ENCODE measurements at regions not wholly inside any gene's neighbourhood (a gene's known extent, or its start where the extent isn't known, plus 50 kb on each side); places are given as distances from the start of the nearest gene placed in this dataset.

GRCh38 chr9:92186631-92187030 lies 71.4 kb upstream of the SPTLC1 start:
- Histone ChIP-seq H3K9me3 (ENCODE audit: control insufficient read depth, insufficient read depth, low read depth, low read length) (no peaks in the 10 kb centered on the region), H3K4me1 (ENCODE audit: control insufficient read depth, insufficient read depth, low read length) (no peaks in the 10 kb centered on the region), H3K36me3 (ENCODE audit: control insufficient read depth, insufficient read depth, low read length) (no peaks in the 10 kb centered on the region), H3K27me3 (ENCODE audit: control insufficient read depth, insufficient read depth, low read length) (no peaks in the 10 kb centered on the region), H3K4me3 (ENCODE audit: low read depth in 2 of 2, low read length in 2 of 2) (no peak overlapping the region), H3K27ac (ENCODE audit: low read length) (no peak overlapping the region)
- ChIA-PET POLR2A (no interaction called here), CTCF (no interaction called here)
- BruUV-seq (replicated peaks): no TSS peak
- ATAC-seq (no peak), DNase-seq (ENCODE audit: low read depth, low spot score) (no peak)
- TF ChIP-seq CTCF (IDR thresholded peaks at IDR 0.05) (no peak), TCF7L2 (IDR thresholded peaks at IDR 0.05; ENCODE audit: low read depth, low read length) (no peak), REST (IDR thresholded peaks at IDR 0.05; ENCODE audit: insufficient read depth in 1 of 2, low read depth in 2 of 2, low read length in 1 of 2) (no peak)
- intact Hi-C loops (cut with micrococcal nuclease; ENCODE audit: unreplicated experiment) (no loop called here), in situ Hi-C loops (cut with HindIII; ENCODE audit: low pct_unique_long_range_greater_than_20kb, low sequenced_read_pairs) (no loop called here)

GRCh38 chr9:92185681-92186080 lies 70.5 kb upstream of the SPTLC1 start:
- ATAC-seq (no peak), DNase-seq (ENCODE audit: low read depth, low spot score) (no peak)
- Histone ChIP-seq H3K4me3 (ENCODE audit: low read depth in 2 of 2, low read length in 2 of 2) (no peak overlapping the region), H3K27ac (ENCODE audit: low read length) (no peak overlapping the region), H3K27me3 (ENCODE audit: control insufficient read depth, insufficient read depth, low read length) (no peaks in the 10 kb centered on the region), H3K9me3 (ENCODE audit: control insufficient read depth, insufficient read depth, low read depth, low read length) (no peaks in the 10 kb centered on the region), H3K36me3 (ENCODE audit: control insufficient read depth, insufficient read depth, low read length) (no peaks in the 10 kb centered on the region), H3K4me1 (ENCODE audit: control insufficient read depth, insufficient read depth, low read length) (no peaks in the 10 kb centered on the region)
- ChIA-PET CTCF (no interaction called here), POLR2A (no interaction called here)
- in situ Hi-C loops (cut with HindIII; ENCODE audit: low pct_unique_long_range_greater_than_20kb, low sequenced_read_pairs) (no loop called here), intact Hi-C loops (cut with micrococcal nuclease; ENCODE audit: unreplicated experiment) (no loop called here)
- BruUV-seq (replicated peaks): no TSS peak
- TF ChIP-seq TCF7L2 (IDR thresholded peaks at IDR 0.05; ENCODE audit: low read depth, low read length): no peak

GRCh38 chr9:92185096-92185495 lies 69.9 kb upstream of the SPTLC1 start:
- no peak for DNase-seq (ENCODE audit: low read depth, low spot score)
- intact Hi-C loops (cut with micrococcal nuclease; ENCODE audit: unreplicated experiment): no loop called here
- H3K9me3 ChIP-seq (ENCODE audit: control insufficient read depth, insufficient read depth, low read depth, low read length): no peaks in the 10 kb centered on the region
- in situ Hi-C loops (cut with HindIII; ENCODE audit: low pct_unique_long_range_greater_than_20kb, low sequenced_read_pairs): no loop called here
- no peak overlapping the region for H3K4me3 ChIP-seq (ENCODE audit: low read depth in 2 of 2, low read length in 2 of 2)
- H3K27ac ChIP-seq (ENCODE audit: low read length): no peak overlapping the region
- H3K4me1 ChIP-seq (ENCODE audit: control insufficient read depth, insufficient read depth, low read length): no peaks in the 10 kb centered on the region
- H3K27me3 ChIP-seq (ENCODE audit: control insufficient read depth, insufficient read depth, low read length): no peaks in the 10 kb centered on the region
- ChIA-PET CTCF (no interaction called here), POLR2A (no interaction called here)
- BruUV-seq (replicated peaks): no TSS peak
- no peaks in the 10 kb centered on the region for H3K36me3 ChIP-seq (ENCODE audit: control insufficient read depth, insufficient read depth, low read length)
- TF ChIP-seq CTCF (IDR thresholded peaks at IDR 0.05) (no peak), TCF7L2 (IDR thresholded peaks at IDR 0.05; ENCODE audit: low read depth, low read length) (no peak), SIN3A (IDR thresholded peaks at IDR 0.05; ENCODE audit: borderline replicate concordance, insufficient read depth, low read depth, low read length) (no peak), REST (IDR thresholded peaks at IDR 0.05; ENCODE audit: insufficient read depth in 1 of 2, low read depth in 2 of 2, low read length in 1 of 2) (no peak)
- ATAC-seq: no peak
